ENCODE measurements at regions not wholly inside any gene's neighbourhood (a gene's known extent, or its start where the extent isn't known, plus 50 kb on each side); places are given as distances from the start of the nearest gene placed in this dataset.
"Not testable (repeated sequence)": the region's sequence is repeated elsewhere in the genome, so short reads cannot be mapped to it uniquely, and the experiment has no call there.

DNA sequence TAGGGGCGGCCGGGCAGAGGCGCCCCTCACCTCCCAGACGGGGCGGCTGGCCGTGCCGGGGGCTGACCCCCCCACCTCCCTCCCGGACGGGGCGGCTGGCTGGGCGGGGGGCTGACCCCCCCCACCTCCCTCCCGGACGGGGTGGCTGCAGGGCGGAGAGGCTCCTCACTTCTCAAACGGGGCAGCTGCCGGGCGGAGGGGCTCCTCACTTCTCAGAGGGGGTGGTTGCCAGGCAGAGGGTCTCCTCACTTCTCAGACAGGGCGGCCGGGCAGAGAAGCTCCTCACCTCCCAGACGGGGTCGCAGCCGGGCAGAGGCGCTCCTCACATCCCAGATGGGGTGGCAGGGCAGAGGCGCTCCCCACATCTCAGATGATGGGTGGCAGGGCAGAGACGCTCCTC lies 836.8 kb downstream of the RAPGEF2 start:
- TF ChIP-seq, protein P1, sequence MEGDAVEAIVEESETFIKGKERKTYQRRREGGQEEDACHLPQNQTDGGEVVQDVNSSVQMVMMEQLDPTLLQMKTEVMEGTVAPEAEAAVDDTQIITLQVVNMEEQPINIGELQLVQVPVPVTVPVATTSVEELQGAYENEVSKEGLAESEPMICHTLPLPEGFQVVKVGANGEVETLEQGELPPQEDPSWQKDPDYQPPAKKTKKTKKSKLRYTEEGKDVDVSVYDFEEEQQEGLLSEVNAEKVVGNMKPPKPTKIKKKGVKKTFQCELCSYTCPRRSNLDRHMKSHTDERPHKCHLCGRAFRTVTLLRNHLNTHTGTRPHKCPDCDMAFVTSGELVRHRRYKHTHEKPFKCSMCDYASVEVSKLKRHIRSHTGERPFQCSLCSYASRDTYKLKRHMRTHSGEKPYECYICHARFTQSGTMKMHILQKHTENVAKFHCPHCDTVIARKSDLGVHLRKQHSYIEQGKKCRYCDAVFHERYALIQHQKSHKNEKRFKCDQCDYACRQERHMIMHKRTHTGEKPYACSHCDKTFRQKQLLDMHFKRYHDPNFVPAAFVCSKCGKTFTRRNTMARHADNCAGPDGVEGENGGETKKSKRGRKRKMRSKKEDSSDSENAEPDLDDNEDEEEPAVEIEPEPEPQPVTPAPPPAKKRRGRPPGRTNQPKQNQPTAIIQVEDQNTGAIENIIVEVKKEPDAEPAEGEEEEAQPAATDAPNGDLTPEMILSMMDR (IDR thresholded peaks at IDR 0.05), result not testable (repeated sequence)
- TF ChIP-seq POLR2A (IDR thresholded peaks at IDR 0.05), result not testable (repeated sequence)

Data from lower leg skin (tissue), 3 donors.